ENCODE measurements at regions not wholly inside any gene's neighbourhood (a gene's known extent, or its start where the extent isn't known, plus 50 kb on each side); places are given as distances from the start of the nearest gene placed in this dataset.
"Not testable (repeated sequence)": the region's sequence is repeated elsewhere in the genome, so short reads cannot be mapped to it uniquely, and the experiment has no call there.

DNA sequence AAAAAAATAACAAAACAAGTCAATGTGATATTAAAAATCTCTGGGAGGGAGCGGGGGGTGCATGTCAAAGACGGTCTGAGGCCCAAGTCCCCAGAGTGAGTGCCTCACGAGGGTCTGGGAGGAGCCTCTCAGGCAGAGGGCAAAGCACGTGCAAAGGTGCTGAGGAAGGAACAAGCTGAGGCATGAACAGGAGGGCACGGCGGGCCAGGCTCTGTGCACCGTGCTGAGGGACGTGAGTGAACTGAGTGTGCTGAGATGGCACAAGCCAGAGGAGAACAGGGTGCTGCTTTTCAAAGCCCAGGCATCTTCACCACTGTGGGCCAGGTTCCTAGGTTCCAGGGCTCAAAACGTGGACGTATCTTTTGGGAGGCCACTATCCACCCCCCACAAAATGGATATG is 142.1 kb upstream of the PHACTR3 start:
- no peak for DNase-seq (ENCODE audit: low spot score)

GRCh38 chr20:59463541-59463940 is 140.8 kb upstream of the PHACTR3 start:
- no peak for DNase-seq (ENCODE audit: low spot score)

GRCh38 chr20:59466107-59466815 is 138.1 kb upstream of the PHACTR3 start:
- no peak for DNase-seq (ENCODE audit: low spot score)

DNA sequence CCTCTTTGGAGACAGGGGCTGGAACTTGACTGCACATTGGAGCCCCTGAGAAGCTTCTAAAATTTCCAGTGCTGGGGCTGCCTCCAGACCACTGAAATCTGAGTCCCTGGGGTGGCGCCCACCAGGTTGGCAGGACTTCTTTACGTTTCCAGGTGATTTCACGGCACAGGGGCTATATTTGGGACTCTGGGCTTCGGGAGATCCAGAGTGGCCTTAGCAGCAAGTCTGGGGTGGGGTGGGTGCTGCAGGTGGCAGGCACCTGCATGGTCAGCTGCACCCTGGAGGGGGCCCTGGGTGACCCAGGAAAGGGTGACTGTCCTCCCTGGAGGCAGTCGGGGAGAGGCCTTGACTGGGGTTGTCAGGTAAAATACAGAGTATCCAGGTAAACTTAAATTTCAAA is 135.5 kb upstream of the PHACTR3 start:
- DNase-seq (ENCODE audit: low spot score) = no peak

DNA sequence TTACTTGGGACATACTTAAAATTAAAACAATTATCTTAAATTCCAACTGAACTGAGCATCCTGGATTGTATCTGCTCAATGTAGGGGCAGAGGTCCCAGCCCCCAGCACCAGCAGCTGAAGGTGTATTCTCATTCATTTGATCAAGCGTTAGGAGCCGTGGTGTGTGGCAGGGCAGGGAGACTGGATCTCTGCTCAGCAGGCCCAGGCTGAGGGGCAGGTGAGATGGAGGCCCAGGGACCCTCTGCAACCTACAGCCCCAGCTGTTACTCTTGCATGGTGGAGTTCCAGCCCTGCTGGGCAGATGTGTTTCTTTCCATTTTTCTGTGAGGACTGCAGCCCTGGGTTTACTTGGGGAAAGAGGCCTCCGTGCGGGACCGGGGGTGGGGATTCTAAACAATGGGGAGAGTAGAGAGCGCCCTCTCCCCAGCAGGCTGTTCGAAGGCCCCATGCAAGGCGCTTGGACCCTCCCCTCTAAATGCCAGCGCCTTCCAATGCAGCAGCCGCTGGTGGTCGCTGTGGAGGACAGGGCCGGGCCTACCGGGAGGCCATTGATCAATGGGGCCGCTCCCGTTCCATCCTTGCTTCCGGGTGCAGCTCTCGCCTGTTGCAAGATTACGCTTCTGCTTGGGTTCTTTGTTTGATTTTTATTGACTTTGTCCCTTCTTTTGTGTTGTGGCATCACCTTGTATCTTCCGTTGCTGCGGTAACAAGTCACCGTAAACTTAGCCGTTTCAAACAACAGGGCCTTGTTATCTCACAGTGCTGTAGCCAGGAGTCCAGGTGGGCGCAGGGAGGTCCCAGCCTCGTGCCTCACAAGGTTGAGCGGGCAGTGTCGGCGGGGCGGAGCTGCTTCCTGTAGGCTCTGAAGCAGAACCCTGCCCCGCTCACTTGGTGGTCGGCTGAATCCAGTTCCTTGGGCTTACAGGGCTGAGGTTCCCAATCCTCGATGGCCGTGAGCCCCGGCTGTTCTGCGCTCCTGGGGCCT is 134.8 kb upstream of the PHACTR3 start:
- no peak for DNase-seq (ENCODE audit: low spot score)

- no peak for DNase-seq (ENCODE audit: low spot score)
Measured at GRCh38 chr20:59470521-59470920, 133.8 kb upstream of the PHACTR3 start.

DNA sequence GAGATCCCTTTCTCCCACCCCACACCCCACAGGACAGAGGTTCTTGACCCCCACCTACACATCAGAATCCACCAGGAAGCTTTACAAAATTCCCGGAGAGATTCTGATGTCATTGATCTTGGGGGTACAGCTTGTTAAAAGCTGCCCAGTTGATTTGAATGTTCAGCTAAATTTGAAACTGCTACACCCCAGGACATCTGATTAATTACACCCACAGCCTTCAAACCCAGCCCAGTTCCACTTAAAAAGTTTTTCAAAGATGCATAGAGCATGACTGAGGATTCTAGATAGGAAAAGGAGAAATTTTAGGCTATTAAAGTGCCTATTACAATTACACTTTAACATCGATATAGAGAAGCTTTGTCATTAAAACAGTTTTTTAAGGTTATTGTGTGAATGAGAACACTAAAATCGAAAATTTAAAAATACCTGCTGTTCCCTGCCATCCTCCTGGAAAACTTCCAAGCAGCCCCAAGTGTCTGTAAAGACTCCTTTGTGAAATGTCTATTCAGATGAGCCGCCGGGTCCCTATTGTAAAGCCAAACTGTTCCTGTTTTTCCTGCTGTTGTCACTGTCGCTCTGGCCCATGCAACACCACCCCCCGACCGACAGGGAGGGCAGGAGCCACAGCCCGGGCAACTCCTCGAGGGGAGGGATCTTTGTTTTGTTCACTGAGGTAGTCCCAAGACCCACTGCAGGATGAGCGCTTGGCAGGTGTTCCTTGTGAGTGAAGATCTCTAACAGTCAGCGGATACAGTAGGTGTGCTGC is 132.5 kb upstream of the PHACTR3 start:
- no peak for DNase-seq (ENCODE audit: low spot score)

GRCh38 chr20:59473742-59474141 is 130.6 kb upstream of the PHACTR3 start:
- DNase-seq (ENCODE audit: low spot score) = no peak

GRCh38 chr20:59481067-59481466 is 123.3 kb upstream of the PHACTR3 start:
- no peak for DNase-seq (ENCODE audit: low spot score)

- no peak for DNase-seq (ENCODE audit: low spot score)
Measured at GRCh38 chr20:59481477-59482018, 122.8 kb upstream of the PHACTR3 start.

- no peak for DNase-seq (ENCODE audit: low spot score)
Measured at GRCh38 chr20:59482351-59483187, 121.8 kb upstream of the PHACTR3 start.

- no peak for DNase-seq (ENCODE audit: low spot score)
Measured at GRCh38 chr20:59483481-59483880, 120.9 kb upstream of the PHACTR3 start.

DNA sequence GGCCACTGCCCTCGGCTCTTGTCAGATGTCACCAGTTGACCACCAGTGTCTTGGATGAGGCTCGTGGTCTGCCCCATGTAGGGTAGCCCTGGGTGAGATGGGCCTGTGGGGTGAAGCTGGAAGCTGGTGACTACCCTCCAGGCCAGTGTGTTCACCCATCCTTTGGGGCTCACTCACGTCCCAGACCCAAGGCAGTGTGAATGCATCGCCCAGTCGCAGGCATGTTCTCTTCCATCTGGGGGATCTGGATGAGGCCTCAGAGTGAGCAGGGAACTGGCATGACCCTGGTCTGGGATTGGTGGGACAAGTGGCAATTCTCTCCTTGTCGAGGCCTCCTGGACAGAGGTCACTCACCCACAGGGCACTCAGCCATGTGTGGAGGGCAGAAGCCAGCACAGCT is 120.1 kb upstream of the PHACTR3 start:
- no peak for DNase-seq (ENCODE audit: low spot score)

- no peak for DNase-seq (ENCODE audit: low spot score)
Measured at GRCh38 chr20:59485576-59486454, 118.5 kb upstream of the PHACTR3 start.

GRCh38 chr20:59488459-59488858 is 115.9 kb upstream of the PHACTR3 start:
- DNase-seq (ENCODE audit: low spot score) = not testable (repeated sequence)

DNA sequence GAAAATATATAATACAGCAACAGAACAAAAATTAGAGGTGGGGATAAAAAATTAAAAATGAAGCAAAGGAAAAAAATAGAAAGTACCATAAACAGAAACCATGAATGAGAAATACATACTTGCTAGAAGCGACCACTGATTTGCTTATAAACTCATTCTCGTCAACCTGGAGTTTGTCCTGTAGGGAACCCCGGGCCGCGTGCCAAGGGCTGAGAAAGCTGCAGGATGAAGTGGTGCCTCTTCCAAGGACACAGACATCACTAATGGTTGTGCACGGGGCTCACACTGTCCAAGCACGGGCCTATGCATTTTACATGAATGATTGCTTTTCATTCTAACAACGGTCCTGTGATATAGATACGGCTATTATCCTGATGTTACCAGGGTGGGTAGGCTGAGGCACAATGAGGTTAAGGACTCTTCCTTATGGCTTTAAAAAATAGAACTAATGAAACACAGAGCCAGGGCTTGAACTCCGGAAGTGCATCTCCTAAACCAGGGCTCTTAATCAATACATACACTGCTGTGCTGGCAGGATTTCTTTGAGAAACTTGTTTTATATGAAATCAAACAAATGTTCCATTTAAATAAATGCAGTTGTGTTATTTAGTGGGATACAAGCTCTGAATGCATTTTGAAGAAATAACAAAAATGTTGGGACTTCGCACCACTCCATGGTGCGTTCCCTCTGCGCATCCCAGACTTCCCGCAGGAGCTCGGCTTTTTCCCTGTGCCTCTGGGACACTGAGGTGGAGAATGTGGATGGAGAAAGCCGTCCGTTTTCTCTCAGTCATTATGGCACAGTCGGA is 113.9 kb upstream of the PHACTR3 start:
- not testable (repeated sequence) for DNase-seq (ENCODE audit: low spot score)

GRCh38 chr20:59491884-59492283 is 112.5 kb upstream of the PHACTR3 start:
- DNase-seq (ENCODE audit: low spot score) = no peak

- DNase-seq (ENCODE audit: low spot score) = no peak
Measured at GRCh38 chr20:59493926-59494325, 110.4 kb upstream of the PHACTR3 start.

DNA sequence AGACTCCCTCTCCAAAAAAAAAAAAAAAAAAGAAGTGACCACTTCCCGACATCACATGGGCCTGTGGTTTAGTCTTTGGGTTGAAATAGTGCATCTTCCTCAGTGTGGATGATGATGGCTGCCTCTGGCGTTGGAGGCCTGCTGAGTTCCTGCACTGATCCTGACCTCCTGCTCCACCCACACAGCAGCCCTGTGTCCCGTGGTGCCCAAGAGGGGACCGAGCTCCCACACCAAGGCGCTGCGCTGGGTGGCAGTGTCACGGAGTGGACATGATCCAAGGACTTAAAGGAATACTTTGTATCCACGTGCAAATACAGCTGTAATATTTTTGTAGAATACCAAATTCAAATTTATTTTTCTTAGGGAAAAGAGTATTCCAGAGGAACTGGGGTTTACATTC is 109.2 kb upstream of the PHACTR3 start:
- no peak for DNase-seq (ENCODE audit: low spot score)
